Fibroblast of skin of scalp (primary cell): ENCODE measurements at regions not wholly inside any gene's neighbourhood (a gene's known extent, or its start where the extent isn't known, plus 50 kb on each side); places are given as distances from the start of the nearest gene placed in this dataset.

Experiments
- DNase-seq: peaks from one replicate; pipeline ENCODE4 v3.0.0-alpha.2; 2013

DNA sequence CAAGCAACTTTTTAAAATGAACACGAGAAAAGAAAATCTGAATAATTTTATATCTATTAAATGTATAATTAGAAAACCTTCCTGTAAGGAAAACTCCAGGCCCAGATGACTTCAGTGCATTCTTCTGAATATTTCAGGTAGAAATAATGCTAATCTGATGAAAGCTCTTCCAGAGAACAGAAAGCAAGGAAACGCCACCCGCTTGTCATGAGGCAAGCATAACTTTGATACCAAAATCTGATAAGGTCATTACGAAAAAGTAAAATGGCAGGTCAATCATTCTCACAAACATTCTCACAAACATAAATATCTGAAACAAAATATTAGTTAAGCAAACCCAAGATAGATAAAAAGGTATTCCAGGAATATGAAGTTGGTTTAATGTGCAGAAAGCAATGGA is 60.6 kb upstream of the PCSK6 start:
- DNase-seq = no peak

DNA sequence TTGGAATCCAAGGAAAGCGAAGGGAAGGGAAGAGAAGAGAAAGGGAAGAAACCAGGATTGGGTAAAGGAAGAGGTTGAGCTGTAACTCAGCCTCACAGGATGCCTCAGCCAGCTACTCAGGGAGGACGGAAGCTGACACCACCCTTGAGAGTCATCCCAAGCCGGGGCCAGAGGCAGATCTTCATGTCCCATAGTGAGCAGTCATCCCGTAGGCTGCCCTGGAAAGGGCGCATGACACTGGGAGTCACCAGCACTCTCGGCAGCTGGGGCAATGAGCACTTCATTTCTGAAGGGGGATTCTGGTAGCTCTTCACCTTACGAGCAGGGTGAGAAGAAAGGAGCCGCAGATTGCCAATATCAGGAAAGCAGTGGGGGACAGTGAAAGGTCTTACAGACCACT is 60.1 kb upstream of the PCSK6 start:
- DNase-seq = no peak

DNA sequence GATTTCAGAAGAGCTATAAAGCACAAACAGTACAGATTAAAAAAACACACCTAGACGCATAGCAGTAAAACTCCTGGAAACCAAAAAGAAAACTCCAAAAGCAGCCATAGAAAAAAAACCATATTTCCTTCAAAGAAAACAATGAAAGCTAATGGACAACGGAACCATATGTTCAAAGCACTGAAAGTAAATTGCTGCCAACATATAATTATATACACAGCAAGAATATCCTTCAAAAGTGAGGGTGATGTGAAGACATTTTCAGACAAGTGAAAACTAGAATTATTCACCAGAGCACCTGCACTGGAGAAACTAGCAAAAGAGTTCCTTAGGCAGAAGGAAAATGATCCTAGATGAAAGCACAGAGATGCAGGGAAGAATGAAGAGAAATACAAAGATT is 58.2 kb upstream of the PCSK6 start:
- DNase-seq = no peak

DNA sequence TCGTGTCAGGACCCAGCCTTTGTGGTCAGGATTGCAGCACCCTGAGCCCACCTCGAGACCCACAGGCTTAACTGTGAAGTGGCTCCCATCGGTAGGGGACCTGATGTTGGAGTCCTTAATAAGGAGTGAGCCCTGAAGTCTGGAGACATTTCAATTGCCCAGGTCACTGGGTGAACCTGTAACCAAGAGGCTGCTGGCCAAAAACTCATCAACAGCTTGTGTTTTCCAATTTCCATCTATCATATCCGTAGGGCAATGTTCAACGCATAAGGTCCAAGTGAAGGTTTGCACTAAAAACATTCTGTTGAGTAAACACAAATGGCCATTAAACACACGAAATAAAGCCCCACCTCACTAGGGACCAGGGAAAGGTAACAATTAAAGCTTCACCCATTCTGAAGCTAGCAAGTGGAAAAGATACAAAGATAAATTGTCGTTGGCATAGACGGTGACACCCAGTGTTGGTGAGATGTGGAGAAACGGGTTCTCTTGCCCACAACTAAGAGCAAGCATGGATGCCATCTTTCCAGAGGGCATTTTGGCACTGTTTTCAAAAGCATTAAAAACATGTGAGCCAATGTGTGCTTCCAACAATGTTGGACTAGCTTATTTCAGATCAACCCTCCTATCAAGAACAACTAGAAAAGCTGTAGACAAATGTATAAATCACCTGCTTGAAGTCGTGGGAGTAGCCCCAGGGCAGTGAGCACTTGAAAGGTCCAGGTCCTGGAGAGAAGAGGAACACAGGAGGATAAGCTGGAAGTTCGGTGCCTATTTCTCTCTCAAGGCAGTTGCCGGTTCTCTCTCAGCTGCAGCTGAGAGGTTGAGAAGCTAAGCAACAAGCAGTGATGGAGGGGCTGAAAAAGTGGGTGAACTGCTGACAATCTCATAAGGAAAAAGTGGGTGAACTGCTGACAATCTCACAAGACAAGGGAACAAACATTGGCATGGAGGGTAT is 56.3 kb upstream of the PCSK6 start:
- no peak for DNase-seq

DNA sequence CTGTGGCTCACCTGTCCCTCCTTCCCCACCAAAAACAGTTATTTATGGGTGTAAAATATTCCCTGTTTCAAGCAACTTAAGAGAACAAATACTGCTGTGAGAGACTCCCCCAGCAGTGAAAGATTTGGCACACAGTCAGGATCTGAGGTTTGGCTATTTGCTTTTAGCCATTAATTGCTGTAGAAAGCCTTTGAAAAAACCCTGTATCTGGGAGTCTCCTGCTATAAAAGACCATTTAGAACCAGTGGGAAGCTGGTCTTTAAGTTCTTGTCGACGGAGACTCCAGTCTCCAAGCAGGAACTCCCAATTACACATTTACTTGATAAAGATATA is 55.1 kb upstream of the PCSK6 start:
- no peak for DNase-seq

DNA sequence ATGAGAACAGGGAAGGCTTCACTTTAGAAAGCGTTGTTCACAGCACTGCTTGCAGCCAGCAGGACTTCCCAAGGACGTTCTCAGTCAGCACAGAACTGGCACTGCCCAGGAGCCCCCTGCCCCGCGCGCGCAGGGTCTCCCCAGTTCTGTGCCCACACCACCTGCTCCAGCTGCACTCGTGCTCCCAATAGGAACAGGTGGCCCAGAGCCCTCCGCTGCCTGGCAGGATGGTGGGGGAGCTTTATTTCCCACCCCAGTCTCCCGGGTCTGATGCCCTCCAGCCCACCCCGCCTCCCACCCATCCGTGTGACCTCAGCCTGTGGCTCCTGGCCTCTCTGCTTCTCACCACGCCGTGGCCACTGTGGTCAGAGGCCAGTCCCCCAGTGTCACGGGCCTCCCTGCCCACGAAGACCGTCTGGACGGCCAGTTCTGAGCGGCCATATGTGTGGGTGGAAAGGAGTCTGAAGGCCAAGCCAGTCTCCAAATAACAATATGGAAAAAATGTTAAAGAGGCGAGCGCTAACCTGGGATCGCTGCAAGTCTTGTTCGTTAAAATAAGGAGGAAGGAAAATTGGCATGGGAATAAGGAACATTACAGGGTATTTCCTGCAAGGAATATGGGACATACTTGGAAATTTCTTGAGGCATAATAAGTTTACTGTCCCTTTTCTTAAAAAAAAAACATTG is 54.6 kb upstream of the PCSK6 start:
- no peak for DNase-seq

DNA sequence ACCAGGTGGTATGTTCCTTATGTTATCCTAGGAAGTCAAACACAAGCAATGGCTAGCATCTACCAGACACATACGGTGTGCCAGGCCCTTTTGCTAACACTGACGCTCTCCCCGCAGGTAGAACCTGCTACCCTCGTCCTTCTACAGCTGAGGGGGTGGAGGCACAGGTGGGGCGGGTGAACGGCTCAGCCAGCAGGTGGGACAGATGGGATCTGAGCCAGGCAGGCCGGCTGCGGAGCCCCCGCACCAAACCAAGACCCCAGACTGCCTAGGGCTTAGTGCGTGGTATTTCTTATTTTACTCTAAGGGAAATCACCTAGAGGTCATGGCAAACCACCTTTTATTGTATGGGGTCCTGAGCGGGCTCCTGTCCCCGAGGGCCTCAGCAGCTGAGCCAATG is 53.9 kb upstream of the PCSK6 start:
- no peak for DNase-seq

DNA sequence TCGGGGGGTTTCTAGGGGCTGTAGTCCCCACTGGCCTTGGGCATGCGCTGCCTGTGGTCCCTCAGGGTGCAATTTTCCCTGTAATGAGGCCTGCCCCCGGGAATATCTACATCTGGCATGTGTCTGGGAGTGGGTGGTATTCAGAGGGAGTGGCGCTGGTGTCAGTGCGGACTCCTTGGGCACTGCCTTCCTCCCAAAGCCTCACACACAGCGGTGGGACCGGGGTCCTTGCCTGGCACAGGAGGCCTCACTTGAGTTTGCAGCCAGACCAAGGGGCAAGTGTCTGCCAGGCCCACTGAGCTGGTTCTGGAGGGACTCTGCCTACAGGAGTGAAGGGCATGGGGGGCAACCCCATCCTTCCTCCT is 53.5 kb upstream of the PCSK6 start:
- DNase-seq = no peak

DNA sequence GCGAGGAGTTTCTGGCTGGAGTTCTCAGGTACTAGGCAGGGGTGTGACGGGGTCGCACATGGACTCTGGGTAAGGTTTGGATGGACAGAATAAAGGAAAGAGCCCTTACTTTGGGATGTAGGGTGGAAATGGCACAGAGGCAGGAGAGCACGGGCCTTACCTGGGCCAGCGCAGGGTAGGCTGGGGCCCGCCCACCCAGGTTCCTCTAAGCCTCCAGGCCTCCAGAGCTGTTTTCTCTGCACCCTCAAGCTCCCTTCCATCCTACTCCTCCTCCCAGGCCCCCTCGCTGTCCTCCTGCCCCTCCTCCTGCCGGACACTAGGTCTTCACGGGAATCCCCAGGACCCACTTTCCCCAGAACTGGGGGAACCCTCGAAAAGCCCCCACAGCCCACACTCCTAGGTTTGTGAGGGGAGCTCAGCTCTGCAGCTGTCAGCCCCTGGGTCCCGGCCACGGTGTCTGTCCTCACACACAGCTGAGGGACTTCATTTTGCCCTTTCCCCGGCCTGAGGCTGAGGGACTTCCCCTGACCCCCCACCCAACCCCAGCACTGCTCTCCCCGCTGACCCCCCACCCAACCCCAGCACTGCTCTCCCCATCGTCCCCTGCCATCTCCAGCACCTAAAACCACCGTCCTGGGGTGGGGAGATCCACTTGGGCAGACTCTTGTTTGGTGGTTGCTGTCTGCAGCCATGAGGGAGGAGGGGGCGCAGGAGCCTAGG is 53.0 kb upstream of the PCSK6 start:
- no peak for DNase-seq

DNA sequence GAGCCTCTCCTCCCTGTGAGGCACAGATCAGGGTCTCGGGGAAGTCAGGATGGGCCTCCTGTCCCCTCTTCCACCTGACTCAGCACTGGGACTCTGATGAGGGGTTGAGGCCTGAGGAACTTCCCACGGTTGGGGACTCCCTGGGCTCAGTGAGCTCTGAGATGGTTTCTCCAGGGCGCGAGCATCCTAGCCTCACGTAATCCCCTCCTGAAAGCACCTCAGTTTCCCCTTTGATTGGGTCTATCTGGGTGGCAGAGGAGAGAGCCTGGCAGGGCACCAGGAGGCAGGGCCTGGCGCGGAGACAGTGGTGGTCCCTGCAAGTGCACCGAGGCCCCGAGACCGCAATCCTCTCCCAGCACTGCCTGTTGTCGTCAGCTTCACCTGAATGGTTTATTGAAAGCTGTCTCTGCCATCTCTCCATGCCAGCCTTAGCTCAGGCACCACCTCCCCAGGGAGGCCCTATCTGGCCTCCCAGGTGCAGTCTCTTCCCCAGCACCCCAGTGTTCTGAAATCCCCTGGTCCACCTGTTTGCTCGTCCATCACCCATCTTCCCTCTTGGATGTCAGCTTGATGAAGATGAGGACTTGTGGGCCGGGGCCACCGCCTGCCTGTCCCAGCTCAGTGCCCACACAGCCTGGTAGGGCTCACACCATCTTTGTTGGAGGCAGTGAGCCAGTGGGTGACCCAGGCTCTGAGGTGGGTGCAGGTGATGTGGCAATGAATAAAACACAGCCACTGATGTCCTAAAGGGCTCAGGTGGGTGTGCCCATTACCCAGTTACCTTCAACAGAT is 52.2 kb upstream of the PCSK6 start:
- DNase-seq = no peak

DNA sequence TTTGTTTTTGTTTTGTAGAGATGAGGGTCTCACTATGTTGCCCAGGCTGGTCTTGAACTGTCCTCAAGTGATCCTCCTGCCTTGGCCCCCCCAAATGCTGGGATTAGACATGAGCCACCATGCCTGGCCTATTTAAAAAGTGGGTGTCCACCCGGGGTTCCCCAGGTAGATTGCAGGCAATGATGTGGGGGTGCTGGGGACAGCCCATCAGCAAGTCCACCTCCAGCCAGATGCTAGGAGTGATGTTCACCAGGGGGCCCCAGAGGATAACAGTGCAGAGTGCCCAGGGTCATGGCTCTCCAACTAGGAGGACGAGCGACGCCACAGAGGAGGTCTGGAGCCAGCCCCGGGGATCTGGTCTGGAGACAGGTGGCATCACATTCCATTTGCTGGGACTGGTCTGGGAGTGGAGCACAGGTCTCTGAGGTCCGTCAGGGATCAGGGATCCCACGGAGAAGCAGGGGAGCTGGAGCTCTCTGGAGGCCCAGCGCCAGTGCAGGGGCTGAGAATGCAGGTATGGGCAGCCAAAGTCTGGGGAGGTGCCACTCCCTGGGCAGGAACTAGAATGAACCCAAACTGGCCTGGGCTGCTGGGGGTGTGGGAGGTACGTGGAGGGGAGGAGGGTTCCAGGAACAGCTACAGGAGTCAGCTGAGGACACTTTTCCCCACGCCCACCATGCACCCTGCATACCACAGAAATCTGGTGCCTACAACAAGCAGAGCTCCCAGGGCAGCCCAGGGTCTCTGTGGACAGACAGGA is 51.2 kb upstream of the PCSK6 start:
- DNase-seq = no peak

DNA sequence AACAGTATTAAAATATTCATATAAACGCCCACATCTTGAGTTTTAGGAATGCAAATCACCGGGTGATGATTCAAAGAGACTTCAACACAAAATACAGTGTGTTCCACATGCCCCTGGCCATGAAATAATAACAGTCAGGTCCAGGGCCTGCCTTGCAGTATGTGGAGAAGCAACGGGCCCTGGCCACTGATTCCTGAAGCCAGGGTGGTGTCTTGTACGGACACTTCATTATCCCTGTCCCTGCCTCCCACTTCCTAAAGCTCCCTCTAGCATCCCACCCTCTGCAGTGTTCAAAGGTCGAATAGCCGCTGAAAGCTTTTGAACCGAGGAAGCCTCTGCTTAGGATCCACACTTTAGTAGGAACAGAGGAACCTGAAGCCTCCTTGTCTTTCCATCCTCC is 50.4 kb upstream of the PCSK6 start:
- no peak for DNase-seq

DNA sequence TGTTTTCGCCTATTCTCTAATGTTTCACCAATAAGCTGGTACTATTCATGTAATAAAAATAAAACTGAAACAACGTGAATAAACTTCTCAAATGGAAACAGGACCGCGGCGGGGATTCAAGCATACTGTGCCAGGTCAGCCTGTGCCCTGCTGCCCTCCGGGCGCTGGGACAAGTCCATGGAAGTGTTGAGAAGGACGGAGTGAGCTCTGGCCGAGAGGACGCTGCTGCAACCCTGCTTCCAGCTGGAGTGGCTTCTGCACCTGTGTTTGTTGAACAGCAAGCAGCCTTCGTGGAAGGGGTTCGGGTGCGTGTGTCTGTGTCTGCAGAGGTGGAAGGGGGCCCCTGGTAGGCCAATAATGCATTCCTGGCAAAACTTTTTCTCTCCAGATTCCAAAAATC is 50.0 kb upstream of the PCSK6 start:
- DNase-seq = no peak
